K562 (cell line): ENCODE measurements at regions not wholly inside any gene's neighbourhood (a gene's known extent, or its start where the extent isn't known, plus 50 kb on each side); places are given as distances from the start of the nearest gene placed in this dataset.

Experiments used
- FOXJ3 ChIP-seq: sonication (generic); formaldehyde crosslinking; IDR thresholded peaks from 2 replicates; pipeline ENCODE4 v1.4.0; 2020; ENCODE audit warnings: mild to moderate bottlenecking, missing genetic modification reagents
- HDAC1 ChIP-seq, 2 experiments: fragments of 450-650 bp; IDR thresholded peaks; 2 replicates each; pipeline ENCODE4 v1.6.1; 2016 to 2017; ENCODE audit warnings: inconsistent platforms in 1 of 2, mild to moderate bottlenecking in 1 of 2, moderate library complexity in 1 of 2
- MAFK ChIP-seq: IDR thresholded peaks from 2 replicates; pipeline ENCODE4 v1.6.1; 2011; ENCODE audit warnings: low read length, improper control_type of control experiment
- RAD51 ChIP-seq: fragments of 450-650 bp; IDR thresholded peaks from 2 replicates; pipeline ENCODE4 v1.7.1; 2016; ENCODE audit warnings: low read depth, mild to moderate bottlenecking, borderline replicate concordance
- SMARCA5 ChIP-seq: fragments of 450-650 bp; IDR thresholded peaks from 2 replicates; pipeline ENCODE4 v1.6.1; 2016
- WHSC1 ChIP-seq: IDR thresholded peaks from one replicate; pipeline ENCODE4 v1.6.1; 2012; ENCODE audit warnings: low read length, control low read depth, inconsistent platforms
- TF ChIP-seq, protein P1 (sequence below): fragments of 250-450 bp; sonication (Bioruptor Pico); IDR thresholded peaks from 2 replicates; pipeline ENCODE4 v1.8.0; 2021; ENCODE audit warnings: borderline replicate concordance, mild to moderate bottlenecking, moderate library complexity; ENCODE audit not compliant: poor library complexity, severe bottlenecking

DNA sequence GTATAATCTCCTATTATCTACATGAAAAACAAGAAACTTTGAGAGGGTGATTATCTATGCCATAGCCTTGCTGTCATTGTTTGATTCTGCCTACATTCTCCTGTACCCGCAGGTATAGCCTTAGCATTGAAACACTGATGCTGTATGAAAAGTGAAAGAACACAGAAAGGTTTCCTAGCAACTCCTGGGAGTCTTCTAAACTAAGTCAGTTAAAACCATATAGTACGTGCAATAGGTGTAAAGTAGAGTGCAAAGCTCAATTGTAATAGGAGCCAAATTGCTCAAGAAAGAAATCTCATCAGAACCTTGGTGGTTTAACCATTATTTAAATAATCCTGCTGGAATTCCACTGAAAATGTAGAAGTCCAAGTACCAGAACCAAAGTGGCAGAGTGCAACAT lies 489.7 kb downstream of the PCDH10 start:
- no peak for TF ChIP-seq FOXJ3 (CRISPR knock-in tag)
- TF ChIP-seq, protein P1, sequence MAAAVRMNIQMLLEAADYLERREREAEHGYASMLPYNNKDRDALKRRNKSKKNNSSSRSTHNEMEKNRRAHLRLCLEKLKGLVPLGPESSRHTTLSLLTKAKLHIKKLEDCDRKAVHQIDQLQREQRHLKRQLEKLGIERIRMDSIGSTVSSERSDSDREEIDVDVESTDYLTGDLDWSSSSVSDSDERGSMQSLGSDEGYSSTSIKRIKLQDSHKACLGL (CRISPR knock-in tag): no peak
- no peak for TF ChIP-seq HDAC1 (IDR thresholded peaks at IDR 0.05)
- no peak for TF ChIP-seq SMARCA5
- no peak for TF ChIP-seq RAD51
- TF ChIP-seq MAFK: no peak
- TF ChIP-seq WHSC1: no peak
